Right lobe of liver (tissue), 4 donors: ENCODE measurements at regions not wholly inside any gene's neighbourhood (a gene's known extent, or its start where the extent isn't known, plus 50 kb on each side); places are given as distances from the start of the nearest gene placed in this dataset.

Experiments used
- CTCF ChIP-seq, 4 donors: fragments of 200-600 bp in 3 of 4; fragments of 450-650 bp in 1 of 4; IDR thresholded peaks; one replicate each; pipeline versions ENCODE4 v1.5.1 to v1.8.0; 2016 to 2022; ENCODE audit warnings: antibody characterized with exemption in 4 of 4, mild to moderate bottlenecking in 2 of 4
- POLR2A ChIP-seq: fragments of 450-650 bp; IDR thresholded peaks from one replicate; pipeline ENCODE4 v1.6.1; 2017; ENCODE audit warnings: antibody characterized with exemption, mild to moderate bottlenecking
- donor health status: DM: no; HTN: no; CAD: no.
- donor health status: DM: no; HTN: no; CAD: no.
- donor health status: DM: no; HTN: yes; CAD: no.

GRCh38 chr2:186164325-186164724 lies 321.7 kb upstream of the ZC3H15 start:
- TF ChIP-seq CTCF (IDR thresholded peaks at IDR 0.05) (no peak), POLR2A (no peak)
